Activated naive CD8-positive, alpha-beta T cell treated with anti-CD3 and anti-CD28 coated beads, Interleukin-2, amount 10 ng/mL, durations not matched to agents 7 days and 5 days (primary cell): ENCODE measurements at regions not wholly inside any gene's neighbourhood (a gene's known extent, or its start where the extent isn't known, plus 50 kb on each side); places are given as distances from the start of the nearest gene placed in this dataset.

ENCODE experiments used
- ATAC-seq: fragments of 150-1000 bp; cut with Tn5 transposase; one replicate; pipeline ENCODE4 v1.10.0; 2021; ENCODE audit warnings: low read depth, moderate library complexity
- POLR2A ChIA-PET: fragments of 350-600 bp; sonication (Branson Sonifier 250); formaldehyde crosslinking; loops from one replicate; lab custom pipeline; 2021; ENCODE audit warnings: antibody characterized with exemption; lab: Charles Lee
- DNase-seq: peaks from one replicate; pipeline ENCODE4 v3.0.0; 2021
- H3K27ac Mint-ChIP-seq: one replicate; pipeline ENCODE4 v1.8.0; 2022; ENCODE audit warnings: mild to moderate bottlenecking, mixed read lengths
- H3K27me3 Mint-ChIP-seq: one replicate; pipeline ENCODE4 v1.8.0; 2022; ENCODE audit warnings: mild to moderate bottlenecking, moderate library complexity, mixed read lengths
- H3K36me3 Mint-ChIP-seq: one replicate; pipeline ENCODE4 v1.8.0; 2021; ENCODE audit warnings: mild to moderate bottlenecking, mixed read lengths
- H3K4me1 Mint-ChIP-seq: one replicate; pipeline ENCODE4 v1.8.0; 2021; ENCODE audit warnings: mixed read lengths
- H3K4me3 Mint-ChIP-seq: one replicate; pipeline ENCODE4 v1.8.0; 2022; ENCODE audit warnings: mild to moderate bottlenecking, moderate library complexity, mixed read lengths
- H3K9me3 Mint-ChIP-seq: one replicate; pipeline ENCODE4 v1.8.0; 2021; ENCODE audit warnings: mixed read lengths

DNA sequence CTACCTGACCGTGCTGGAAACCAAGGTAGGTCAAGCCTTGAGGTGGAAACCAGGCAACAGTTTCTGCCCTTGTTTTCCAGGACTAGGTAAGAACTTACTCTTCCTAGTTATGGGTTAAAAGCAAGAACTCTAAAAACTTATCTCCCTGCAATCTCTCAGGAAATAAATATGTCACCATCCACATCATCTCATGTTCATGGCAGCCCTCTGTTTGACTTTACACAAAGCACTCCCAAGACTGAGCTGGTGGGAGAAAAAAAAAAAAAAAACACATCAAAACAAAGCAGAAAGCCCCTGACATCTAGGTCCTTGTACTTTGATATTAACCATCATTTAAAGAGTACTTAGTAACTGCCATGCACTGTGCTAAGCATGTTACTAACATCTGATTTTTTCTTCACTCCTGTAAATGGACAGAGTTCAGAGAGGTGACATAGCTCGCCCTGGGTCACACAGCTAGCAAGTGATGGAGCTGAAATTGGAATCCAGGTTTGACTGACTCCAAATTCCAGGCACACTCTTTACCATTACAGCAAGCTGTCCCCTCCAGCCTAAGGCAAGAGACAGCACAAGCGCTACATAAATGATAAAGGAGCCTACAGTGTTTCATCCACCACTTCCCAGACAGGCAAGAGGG lies 102.8 kb upstream of the NOCT start:
- Mint-ChIP-seq H3K9me3 (no peaks in the 10 kb centered on the region), H3K27ac (no peak overlapping the region), H3K36me3 (no peaks in the 10 kb centered on the region), H3K27me3 (no peaks in the 10 kb centered on the region), H3K4me3 (no peak overlapping the region), H3K4me1 (no peaks in the 10 kb centered on the region)
- POLR2A ChIA-PET, result no interaction called here
- ATAC-seq (no peak), DNase-seq (no peak)

DNA sequence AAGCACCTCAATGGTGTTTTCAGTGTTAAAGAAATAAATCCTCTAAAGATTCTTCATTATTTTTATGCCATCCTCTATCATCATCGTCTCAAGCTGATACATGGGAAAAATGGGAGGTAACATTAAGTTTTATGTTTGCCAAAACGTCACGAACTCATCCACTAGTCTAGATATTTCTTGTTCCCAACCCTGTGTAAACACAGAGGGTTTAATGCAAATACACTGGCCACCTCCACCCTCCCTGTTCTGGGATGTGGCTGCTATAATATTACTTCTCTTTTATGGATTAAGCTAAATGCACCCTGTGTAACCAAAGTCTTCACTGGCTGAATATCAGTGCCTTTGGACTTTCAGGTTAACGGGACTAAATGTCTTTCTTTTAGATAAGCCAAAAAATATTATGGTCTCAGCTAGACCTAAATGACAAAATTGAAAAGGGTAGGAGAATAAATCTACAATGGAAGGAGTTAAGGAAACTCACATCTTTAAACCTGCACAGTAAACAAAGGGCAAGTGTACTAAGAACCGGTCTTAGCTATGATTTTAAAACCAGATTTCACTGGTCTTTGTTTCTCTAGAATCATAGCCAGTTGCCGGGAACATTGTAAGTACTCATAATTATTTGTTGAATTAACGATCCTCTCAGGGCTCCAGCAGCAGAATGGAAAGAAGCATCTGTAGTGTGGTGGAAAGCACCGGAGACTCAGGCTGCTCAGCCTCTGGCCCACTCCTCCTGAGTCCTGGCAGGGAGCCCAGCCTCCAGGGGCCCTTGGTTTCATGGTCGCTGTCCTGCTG lies 103.5 kb upstream of the NOCT start:
- H3K36me3 Mint-ChIP-seq, result no peaks in the 10 kb centered on the region
- H3K4me1 Mint-ChIP-seq, result no peaks in the 10 kb centered on the region
- no peak for ATAC-seq
- H3K27ac Mint-ChIP-seq, result no peak overlapping the region
- no peaks in the 10 kb centered on the region for H3K27me3 Mint-ChIP-seq
- H3K9me3 Mint-ChIP-seq, result no peaks in the 10 kb centered on the region
- POLR2A ChIA-PET, result no interaction called here
- DNase-seq, result no peak
- H3K4me3 Mint-ChIP-seq, result no peak overlapping the region

DNA sequence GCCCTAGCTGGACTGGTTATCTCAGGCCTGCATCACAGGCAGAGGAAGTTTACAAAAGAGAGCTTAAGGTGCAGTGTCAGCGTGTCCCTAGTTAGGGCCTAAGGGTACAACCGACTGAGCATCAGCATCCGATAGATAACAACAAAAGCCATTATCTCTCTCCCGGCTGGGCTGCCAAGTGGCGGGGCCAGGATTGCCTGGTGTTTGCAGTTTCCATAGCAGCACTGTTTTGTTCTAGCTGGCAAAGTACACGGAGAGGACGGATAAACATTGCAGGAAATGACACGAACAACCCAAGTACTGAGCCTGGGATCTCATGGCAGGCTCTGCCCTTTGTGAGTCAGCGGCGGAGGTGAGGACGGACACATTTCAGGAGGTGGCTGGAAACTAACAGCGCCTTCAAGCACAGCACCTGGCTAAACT lies 104.7 kb upstream of the NOCT start:
- POLR2A ChIA-PET, result no interaction called here
- ATAC-seq (no peak), DNase-seq (no peak)
- Mint-ChIP-seq H3K4me1 (no peaks in the 10 kb centered on the region), H3K27ac (no peak overlapping the region), H3K36me3 (no peaks in the 10 kb centered on the region), H3K4me3 (no peak overlapping the region), H3K27me3 (no peaks in the 10 kb centered on the region), H3K9me3 (no peaks in the 10 kb centered on the region)

DNA sequence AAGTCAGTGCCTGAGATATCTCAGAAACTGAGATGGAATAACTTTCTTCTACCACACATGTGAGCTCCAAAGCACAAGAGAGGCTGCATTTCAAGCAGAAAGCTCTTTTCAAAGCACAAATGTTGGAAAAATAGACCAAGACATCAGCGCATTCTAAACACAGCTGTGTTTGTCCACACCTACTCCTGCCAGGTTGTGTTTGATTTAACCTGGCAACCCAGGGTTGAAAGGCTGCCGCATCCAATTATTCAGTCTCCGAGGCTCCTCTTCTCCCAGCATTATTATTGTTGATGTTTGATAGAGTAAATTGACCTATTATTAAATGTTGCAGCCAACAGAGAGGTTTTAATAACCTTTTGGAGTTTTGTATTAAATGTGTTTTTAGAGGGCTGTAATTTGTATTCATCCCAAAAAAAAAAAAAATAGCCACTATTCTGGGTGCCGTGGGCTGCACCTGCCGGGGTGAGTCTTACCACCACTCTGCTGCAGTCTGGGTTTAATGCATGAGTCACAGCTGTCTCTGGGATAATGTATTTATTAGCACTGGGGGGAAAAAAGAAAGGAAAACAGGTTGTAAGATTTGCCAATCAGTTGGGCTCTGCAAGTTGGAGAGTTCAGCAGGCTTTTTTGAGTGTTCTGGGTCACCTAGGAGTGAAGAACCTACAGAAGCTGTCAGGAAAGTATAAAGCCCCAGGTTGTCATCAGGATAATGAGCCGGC lies 105.2 kb upstream of the NOCT start:
- Mint-ChIP-seq H3K27ac (no peak overlapping the region), H3K27me3 (no peaks in the 10 kb centered on the region), H3K4me3 (no peak overlapping the region), H3K9me3 (no peaks in the 10 kb centered on the region), H3K4me1 (no peaks in the 10 kb centered on the region), H3K36me3 (no peaks in the 10 kb centered on the region)
- DNase-seq (no peak), ATAC-seq (no peak)
- POLR2A ChIA-PET, result no interaction called here

DNA sequence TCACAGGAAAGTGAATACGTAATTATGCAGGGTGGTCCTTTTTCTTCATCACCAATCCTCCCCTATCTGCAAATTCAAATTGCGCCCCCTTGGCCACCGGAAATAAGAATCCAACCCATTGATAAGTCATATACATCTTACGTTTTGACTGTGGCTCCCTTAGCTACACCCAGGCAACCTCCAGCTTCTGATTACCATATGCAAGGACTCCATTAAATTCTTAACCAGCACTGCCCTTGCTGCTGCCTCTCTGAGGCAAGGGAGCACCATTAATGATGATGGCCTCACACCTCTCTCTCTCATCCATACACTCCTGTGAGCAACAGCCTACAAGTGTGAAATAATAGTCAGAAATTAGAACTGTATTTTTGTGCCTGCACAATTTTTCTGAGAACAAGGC lies 106.0 kb upstream of the NOCT start:
- no peaks in the 10 kb centered on the region for H3K27me3 Mint-ChIP-seq

DNA sequence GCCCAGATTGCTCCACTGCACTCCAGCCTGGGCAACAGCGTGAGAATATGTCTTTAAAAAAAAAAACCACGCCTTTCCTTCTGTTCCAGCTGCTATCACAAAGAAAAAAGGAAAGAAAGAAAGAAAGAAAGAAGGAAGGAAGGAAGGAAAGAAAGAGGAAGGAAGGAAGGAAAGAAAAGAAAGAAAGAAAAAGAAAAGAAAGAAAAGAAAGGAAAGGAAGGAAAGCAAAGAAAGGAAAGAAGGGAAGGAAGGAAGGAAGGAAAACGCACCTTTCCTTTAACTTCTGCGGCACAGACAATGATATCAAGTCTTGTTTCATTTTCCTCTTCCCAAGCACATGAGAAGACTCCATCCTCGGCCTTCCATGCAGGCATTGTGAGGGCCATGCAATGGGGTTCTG lies 107.4 kb upstream of the NOCT start:
- Mint-ChIP-seq H3K4me3 (no peak overlapping the region), H3K4me1 (no peaks in the 10 kb centered on the region), H3K9me3 (no peaks in the 10 kb centered on the region), H3K27ac (no peak overlapping the region), H3K27me3 (no peaks in the 10 kb centered on the region), H3K36me3 (no peaks in the 10 kb centered on the region)
- POLR2A ChIA-PET, result no interaction called here
- ATAC-seq, result no peak
- no peak for DNase-seq

More for the DNA sequence above, 106.0 kb upstream of the NOCT start:
- ATAC-seq, result no peak
- no peak for DNase-seq
- POLR2A ChIA-PET, result no interaction called here
- Mint-ChIP-seq H3K4me1 (no peaks in the 10 kb centered on the region), H3K9me3 (no peaks in the 10 kb centered on the region), H3K4me3 (no peak overlapping the region), H3K27ac (no peak overlapping the region), H3K36me3 (no peaks in the 10 kb centered on the region)

DNA sequence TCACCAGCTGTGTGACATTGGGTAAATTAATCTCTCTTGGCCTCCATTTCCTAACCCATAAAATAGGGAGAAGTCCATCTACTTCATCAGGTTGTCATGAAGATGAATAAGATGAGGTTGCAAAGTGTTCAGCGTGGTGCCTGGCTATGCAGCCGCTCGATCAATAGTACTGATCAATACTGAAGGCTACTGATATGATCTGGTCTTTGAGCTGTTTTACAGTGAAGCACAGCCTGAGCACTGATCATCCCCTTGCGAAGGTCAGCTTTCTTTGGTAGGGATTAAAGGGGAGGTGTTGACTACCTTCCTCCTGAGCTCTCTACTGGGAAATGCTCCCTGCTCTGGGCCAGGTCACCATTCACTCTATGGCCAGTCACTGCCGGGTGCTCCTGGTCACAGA lies 108.4 kb upstream of the NOCT start:
- Mint-ChIP-seq H3K4me3 (no peak overlapping the region), H3K27me3 (no peaks in the 10 kb centered on the region), H3K36me3 (no peaks in the 10 kb centered on the region), H3K4me1 (no peaks in the 10 kb centered on the region), H3K9me3 (no peaks in the 10 kb centered on the region), H3K27ac (no peak overlapping the region)
- ATAC-seq (no peak), DNase-seq (no peak)
- POLR2A ChIA-PET, result no interaction called here

DNA sequence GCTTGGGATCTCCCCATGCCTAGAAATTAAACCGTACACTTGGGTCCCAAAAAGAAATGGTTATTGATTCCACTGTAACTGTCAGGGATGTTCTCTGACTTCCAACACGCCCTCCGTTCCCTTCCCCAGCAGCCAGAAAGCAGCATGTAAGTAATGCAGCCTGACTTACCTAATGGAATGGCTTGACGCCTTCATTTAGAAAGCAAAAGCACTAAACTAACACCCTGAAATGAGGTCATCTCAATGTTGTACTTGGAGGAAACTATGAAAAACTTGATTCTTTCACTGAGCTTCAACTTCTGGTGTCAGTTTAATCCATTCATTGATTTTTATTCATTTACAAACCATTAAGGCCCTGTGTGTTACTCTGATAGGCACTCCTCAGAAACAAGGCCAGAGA lies 110.8 kb upstream of the NOCT start:
- no peak for DNase-seq
- POLR2A ChIA-PET, result no interaction called here
- Mint-ChIP-seq H3K9me3 (no peaks in the 10 kb centered on the region), H3K4me1 (no peaks in the 10 kb centered on the region), H3K36me3 (no peaks in the 10 kb centered on the region), H3K27me3 (no peaks in the 10 kb centered on the region), H3K27ac (no peak overlapping the region), H3K4me3 (no peak overlapping the region)
- ATAC-seq, result no peak

DNA sequence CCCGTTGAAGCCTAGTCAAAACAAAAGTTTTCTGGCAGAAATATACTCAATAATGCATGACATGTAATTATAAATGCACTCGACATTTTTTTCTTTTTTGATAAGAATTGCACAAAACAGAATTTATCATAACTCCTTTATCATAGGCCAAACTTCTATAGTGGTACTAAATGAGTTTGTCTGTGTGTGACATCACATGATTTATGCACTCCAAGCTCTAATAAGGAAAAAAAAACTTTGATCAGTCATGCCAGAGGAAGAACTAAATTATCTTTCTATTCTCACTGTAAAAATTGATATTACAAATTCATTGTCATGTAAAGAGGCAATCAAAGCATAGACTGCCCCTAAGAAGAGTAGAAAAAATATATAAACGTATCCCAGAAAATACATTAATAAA lies 112.4 kb upstream of the NOCT start:
- ATAC-seq (no peak), DNase-seq (no peak)
- Mint-ChIP-seq H3K9me3 (no peaks in the 10 kb centered on the region), H3K27ac (no peak overlapping the region), H3K4me1 (no peaks in the 10 kb centered on the region), H3K27me3 (no peaks in the 10 kb centered on the region), H3K4me3 (no peak overlapping the region), H3K36me3 (no peaks in the 10 kb centered on the region)
- POLR2A ChIA-PET, result no interaction called here

DNA sequence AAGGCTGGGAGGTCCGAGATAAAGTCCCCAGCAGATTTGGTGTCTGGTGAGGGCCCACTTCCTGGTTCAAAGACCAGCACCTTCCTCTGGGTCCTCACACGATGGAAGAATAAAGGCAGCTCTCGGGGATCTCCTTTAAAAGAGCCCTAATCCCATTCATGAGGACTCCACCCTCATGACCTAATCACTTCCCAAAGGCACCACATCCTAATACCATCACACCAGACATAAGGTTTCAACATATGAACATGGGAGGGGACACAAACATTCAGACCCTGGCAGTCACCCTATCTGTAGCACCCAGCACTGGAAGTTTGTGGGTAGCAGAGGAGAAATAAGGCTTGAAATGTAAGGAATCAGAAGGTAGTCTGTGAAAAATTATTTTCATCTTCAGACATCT lies 112.9 kb upstream of the NOCT start:
- DNase-seq (no peak), ATAC-seq (no peak)
- Mint-ChIP-seq H3K27me3 (no peaks in the 10 kb centered on the region), H3K4me3 (no peak overlapping the region), H3K9me3 (no peaks in the 10 kb centered on the region), H3K4me1 (no peaks in the 10 kb centered on the region), H3K36me3 (no peaks in the 10 kb centered on the region), H3K27ac (no peak overlapping the region)
- POLR2A ChIA-PET, result no interaction called here

DNA sequence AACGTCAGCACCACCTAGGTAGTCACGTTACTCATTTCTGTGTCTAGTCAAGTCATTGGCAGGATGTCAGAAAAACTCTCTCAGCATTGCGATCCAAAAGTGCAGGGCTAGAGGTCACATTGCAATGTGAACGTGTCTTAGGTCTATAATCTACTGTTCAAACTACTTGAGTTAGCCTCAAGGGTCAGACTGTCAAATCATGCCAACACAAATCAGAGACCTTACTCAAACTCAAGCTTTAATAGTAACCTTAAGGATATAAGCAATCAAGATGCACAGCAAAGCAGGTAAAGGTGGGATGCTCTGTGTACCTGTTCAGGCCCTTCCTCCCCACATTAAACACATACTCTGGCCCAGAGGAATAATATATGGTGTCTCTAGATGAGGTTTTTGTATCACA lies 114.4 kb upstream of the NOCT start:
- no peaks in the 10 kb centered on the region for H3K4me1 Mint-ChIP-seq
- POLR2A ChIA-PET, result no interaction called here
- H3K27ac Mint-ChIP-seq, result no peak overlapping the region
- DNase-seq (no peak), ATAC-seq (no peak)
- no peaks in the 10 kb centered on the region for H3K9me3 Mint-ChIP-seq
- H3K4me3 Mint-ChIP-seq, result no peak overlapping the region
- no peaks in the 10 kb centered on the region for H3K27me3 Mint-ChIP-seq
- no peaks in the 10 kb centered on the region for H3K36me3 Mint-ChIP-seq

DNA sequence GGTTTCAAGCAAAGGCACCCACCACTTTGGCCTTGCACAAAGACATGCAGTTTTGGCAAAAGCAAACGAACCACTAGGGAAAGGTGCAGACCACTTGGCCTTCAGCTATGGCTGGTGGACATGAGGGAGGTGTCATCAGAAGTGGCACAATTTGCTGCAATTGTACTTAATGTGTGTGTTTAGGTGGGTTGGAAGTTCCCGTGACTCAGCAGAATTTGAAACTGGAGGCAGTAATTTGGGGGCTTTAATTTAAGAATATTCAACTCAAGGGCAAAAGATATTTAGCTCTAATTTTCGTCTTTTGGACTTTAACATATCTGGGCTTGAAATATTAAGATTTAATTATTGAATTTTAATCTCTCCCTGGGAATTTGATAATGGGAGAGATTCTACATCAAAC lies 115.6 kb upstream of the NOCT start:
- Mint-ChIP-seq H3K27me3 (no peaks in the 10 kb centered on the region), H3K27ac (no peak overlapping the region), H3K36me3 (no peaks in the 10 kb centered on the region), H3K9me3 (no peaks in the 10 kb centered on the region), H3K4me3 (no peak overlapping the region), H3K4me1 (no peaks in the 10 kb centered on the region)
- POLR2A ChIA-PET, result no interaction called here
- DNase-seq, result no peak
- ATAC-seq, result no peak

DNA sequence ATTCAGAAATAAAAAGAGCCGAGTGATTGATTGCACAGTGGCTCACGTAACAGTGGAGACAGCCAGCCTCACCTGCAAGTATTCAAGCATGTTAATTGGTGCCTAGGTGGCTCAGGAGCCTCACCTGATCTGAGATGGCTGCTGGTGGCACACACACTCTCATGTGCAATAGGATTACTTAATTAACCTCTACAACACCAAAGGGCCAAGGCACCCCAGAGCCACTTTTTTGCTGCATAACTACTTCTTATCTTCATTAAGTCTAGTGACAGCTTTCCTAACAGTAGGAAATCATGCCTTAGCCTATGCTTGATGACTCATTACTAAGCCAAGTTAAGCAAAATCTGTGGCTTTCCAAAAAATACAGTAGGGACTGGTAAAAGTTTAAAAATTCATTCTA lies 117.3 kb upstream of the NOCT start:
- H3K4me3 Mint-ChIP-seq, result no peak overlapping the region
- peaks cover 3% of the 10 kb centered on the region for H3K27me3 Mint-ChIP-seq
- ATAC-seq, result no peak
- POLR2A ChIA-PET, result no interaction called here
- H3K36me3 Mint-ChIP-seq, result no peaks in the 10 kb centered on the region
- no peak for DNase-seq
- no peak overlapping the region for H3K27ac Mint-ChIP-seq
- H3K9me3 Mint-ChIP-seq, result no peaks in the 10 kb centered on the region
- no peaks in the 10 kb centered on the region for H3K4me1 Mint-ChIP-seq

DNA sequence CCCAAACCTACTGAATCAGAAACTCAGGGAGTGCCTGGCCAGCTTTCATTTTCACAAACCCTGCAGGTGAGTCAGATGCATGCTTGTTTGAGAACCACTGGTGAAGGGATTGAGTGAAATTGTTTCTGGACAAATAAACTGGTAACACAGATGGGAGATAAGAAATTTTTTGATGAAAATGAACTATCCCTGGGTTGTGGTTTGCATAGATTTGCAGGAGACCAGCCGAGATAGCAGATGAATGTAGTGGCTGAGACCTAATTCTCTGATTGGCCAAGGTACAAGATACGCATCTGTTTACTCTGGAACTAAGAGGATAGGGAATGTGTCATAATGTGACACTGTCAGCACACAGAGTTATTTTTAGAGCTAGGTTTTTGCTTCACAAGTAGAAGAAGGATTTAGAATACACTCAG lies 117.8 kb upstream of the NOCT start:
- Mint-ChIP-seq H3K4me1 (no peaks in the 10 kb centered on the region), H3K4me3 (no peak overlapping the region), H3K9me3 (no peaks in the 10 kb centered on the region), H3K27ac (no peak overlapping the region), H3K36me3 (no peaks in the 10 kb centered on the region), H3K27me3 (peaks cover 3% of the 10 kb centered on the region)
- no peak for ATAC-seq
- no peak for DNase-seq
- POLR2A ChIA-PET, result no interaction called here
